Astrocyte (in vitro differentiated cells and primary cell): ENCODE measurements at regions not wholly inside any gene's neighbourhood (a gene's known extent, or its start where the extent isn't known, plus 50 kb on each side); places are given as distances from the start of the nearest gene placed in this dataset.

ENCODE experiments used
- DNase-seq: peaks from one replicate; pipeline ENCODE4 v3.0.0-alpha.2; 2010; ENCODE audit warnings: low read depth
- FAIRE-seq: peaks from 2 replicates; lab custom pipeline; 2011; peaks lifted over from hg19 to GRCh38; lab: Jason Lieb, UNC
- H2AFZ ChIP-seq: 2 replicates; pipeline ENCODE4 v1.6.0; 2012; ENCODE audit warnings: low read depth, low read length, inconsistent platforms
- H3K27ac ChIP-seq: 2 replicates; pipeline ENCODE4 v1.5.1; 2011; ENCODE audit warnings: low read depth, low read length, inconsistent platforms
- H3K27me3 ChIP-seq: 2 replicates; pipeline ENCODE4 v1.6.0; 2011; ENCODE audit warnings: low read length, inconsistent platforms; ENCODE audit not compliant: insufficient read depth
- H3K36me3 ChIP-seq: 2 replicates; pipeline ENCODE4 v1.5.1; 2011; ENCODE audit warnings: low read length, inconsistent platforms; ENCODE audit not compliant: insufficient read depth
- H3K4me1 ChIP-seq: 2 replicates; pipeline ENCODE4 v1.5.1; 2011; ENCODE audit warnings: low read length, inconsistent platforms; ENCODE audit not compliant: insufficient read depth
- H3K4me2 ChIP-seq: 2 replicates; pipeline ENCODE4 v1.6.0; 2012; ENCODE audit warnings: low read length, inconsistent platforms
- H3K4me3 ChIP-seq: 2 replicates; pipeline ENCODE4 v1.5.1; 2011; ENCODE audit warnings: low read depth, mild to moderate bottlenecking, low read length, inconsistent platforms; ENCODE audit not compliant: insufficient read depth
- H3K79me2 ChIP-seq: 2 replicates; pipeline ENCODE4 v1.6.0; 2012; ENCODE audit warnings: mild to moderate bottlenecking, low read length, inconsistent platforms; ENCODE audit not compliant: insufficient read depth
- H3K9ac ChIP-seq: 2 replicates; pipeline ENCODE4 v1.6.0; 2012; ENCODE audit warnings: mild to moderate bottlenecking, low read length, inconsistent platforms
- H3K9me3 ChIP-seq: 2 replicates; pipeline ENCODE4 v1.5.1; 2012; ENCODE audit warnings: low read depth, mild to moderate bottlenecking, low read length, inconsistent platforms; ENCODE audit not compliant: insufficient read depth
- H4K20me1 ChIP-seq: 2 replicates; pipeline ENCODE4 v1.6.0; 2012; ENCODE audit warnings: low read length, inconsistent platforms; ENCODE audit not compliant: insufficient read depth
- H3K27ac Mint-ChIP-seq: one replicate; pipeline ENCODE4 v1.8.0; 2021; ENCODE audit warnings: mild to moderate bottlenecking, mixed read lengths; ENCODE audit not compliant: unreplicated experiment
- H3K27me3 Mint-ChIP-seq: one replicate; pipeline ENCODE4 v1.8.0; 2021; ENCODE audit warnings: low read depth, mixed read lengths; ENCODE audit not compliant: unreplicated experiment
- H3K36me3 Mint-ChIP-seq: one replicate; pipeline ENCODE4 v1.8.0; 2021; ENCODE audit warnings: low read depth, mixed read lengths; ENCODE audit not compliant: unreplicated experiment
- H3K4me1 Mint-ChIP-seq: one replicate; pipeline ENCODE4 v1.8.0; 2021; ENCODE audit warnings: low read depth, mixed read lengths; ENCODE audit not compliant: unreplicated experiment
- H3K4me3 Mint-ChIP-seq: one replicate; pipeline ENCODE4 v1.8.0; 2021; ENCODE audit warnings: mild to moderate bottlenecking, moderate library complexity, mixed read lengths; ENCODE audit not compliant: unreplicated experiment
- H3K9me3 Mint-ChIP-seq: one replicate; pipeline ENCODE4 v1.8.0; 2021; ENCODE audit warnings: mild to moderate bottlenecking, mixed read lengths; ENCODE audit not compliant: unreplicated experiment
- CTCF ChIP-seq: IDR thresholded peaks from 2 replicates; pipeline ENCODE4 v1.5.1; 2011; ENCODE audit warnings: low read depth, mild to moderate bottlenecking, inconsistent platforms, low read length, moderate library complexity; ENCODE audit not compliant: insufficient read depth
- EZH2 ChIP-seq: IDR thresholded peaks from 2 replicates; pipeline ENCODE4 v1.6.1; 2012; ENCODE audit warnings: mild to moderate bottlenecking, low read length, inconsistent platforms; ENCODE audit not compliant: insufficient read depth

DNA sequence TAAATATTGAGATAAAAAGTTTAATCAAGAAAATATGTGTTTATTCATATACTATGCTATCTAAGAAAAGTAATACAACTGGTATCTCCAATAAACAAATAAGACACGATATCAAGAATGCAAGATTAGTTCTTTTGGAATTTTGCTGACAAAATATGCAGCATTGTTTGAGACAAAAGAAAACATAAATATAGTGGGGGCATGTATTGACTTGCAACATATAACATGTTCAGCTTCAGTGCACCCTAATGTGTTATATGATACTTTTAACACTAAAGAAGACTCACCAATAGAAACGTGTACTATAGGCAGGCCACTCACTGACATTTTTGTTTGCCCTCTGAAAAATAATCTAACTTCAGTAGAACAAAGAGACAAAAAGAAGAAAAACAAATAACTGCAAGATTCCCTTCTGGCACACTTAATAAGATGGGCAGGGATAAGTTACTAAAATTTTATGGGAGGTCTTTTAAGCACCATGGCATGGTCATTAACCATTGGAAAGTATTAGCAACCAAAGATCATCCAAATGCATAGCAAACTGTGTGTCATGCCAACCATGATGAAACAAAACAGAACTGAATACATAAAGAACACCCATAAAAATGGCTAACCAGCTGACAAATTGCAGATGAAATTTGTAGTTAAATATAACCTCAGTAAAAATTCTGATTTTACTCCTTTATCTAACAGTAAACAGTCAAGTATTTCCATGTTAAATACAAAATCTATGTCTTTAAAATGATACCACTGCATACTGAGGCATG is 447.9 kb upstream of the FAM241A start:
- Histone ChIP-seq H2AFZ (no peak overlapping the region), H4K20me1 (no peaks in the 10 kb centered on the region), H3K79me2 (no peaks in the 10 kb centered on the region), H3K27me3 (no peaks in the 10 kb centered on the region), H3K4me1 (no peaks in the 10 kb centered on the region), H3K36me3 (no peaks in the 10 kb centered on the region), H3K4me3 (no peak overlapping the region), H3K9ac (no peak overlapping the region), H3K9me3 (no peaks in the 10 kb centered on the region), H3K27ac (no peak overlapping the region), H3K4me2 (no peak overlapping the region)
- H3K27ac Mint-ChIP-seq, result no peak overlapping the region
- H3K27me3 Mint-ChIP-seq, result no peaks in the 10 kb centered on the region
- TF ChIP-seq EZH2, result no peak
- no peak for TF ChIP-seq CTCF
- no peaks in the 10 kb centered on the region for H3K36me3 Mint-ChIP-seq
- no peak for FAIRE-seq
- DNase-seq, result no peak
- H3K9me3 Mint-ChIP-seq, result no peaks in the 10 kb centered on the region
- no peaks in the 10 kb centered on the region for H3K4me1 Mint-ChIP-seq
- no peak overlapping the region for H3K4me3 Mint-ChIP-seq

GRCh38 chr4:111698361-111698760 is 446.9 kb upstream of the FAM241A start:
- FAIRE-seq, result no peak
- Histone ChIP-seq H4K20me1 (no peaks in the 10 kb centered on the region), H3K36me3 (no peaks in the 10 kb centered on the region), H3K9ac (no peak overlapping the region), H2AFZ (no peak overlapping the region), H3K27ac (no peak overlapping the region), H3K4me3 (no peak overlapping the region), H3K9me3 (no peaks in the 10 kb centered on the region), H3K27me3 (no peaks in the 10 kb centered on the region), H3K79me2 (no peaks in the 10 kb centered on the region), H3K4me1 (no peaks in the 10 kb centered on the region), H3K4me2 (no peak overlapping the region)
- Mint-ChIP-seq H3K36me3 (no peaks in the 10 kb centered on the region), H3K9me3 (no peaks in the 10 kb centered on the region), H3K27me3 (no peaks in the 10 kb centered on the region), H3K4me1 (no peaks in the 10 kb centered on the region), H3K27ac (no peak overlapping the region), H3K4me3 (no peak overlapping the region)
- TF ChIP-seq CTCF (no peak), EZH2 (no peak)
- no peak for DNase-seq

DNA sequence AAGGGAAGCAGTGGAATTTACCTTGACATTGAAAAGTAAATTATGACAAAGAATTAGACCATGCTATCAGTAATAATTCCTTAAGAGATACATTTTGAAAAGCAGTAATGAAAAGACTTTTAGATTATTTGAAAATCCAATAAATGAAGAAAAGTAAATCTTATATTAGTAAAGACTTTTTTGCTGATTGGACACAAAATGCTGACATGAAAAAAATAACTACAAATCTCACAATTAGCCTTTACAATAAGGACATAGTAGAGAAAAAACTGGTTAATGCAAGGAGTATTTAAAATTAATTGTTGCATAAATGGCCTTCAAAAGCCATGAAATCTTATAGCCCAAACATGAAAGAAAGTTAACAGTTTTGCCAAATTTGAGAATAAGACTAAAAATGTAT is 446.1 kb upstream of the FAM241A start:
- FAIRE-seq (no peak), DNase-seq (no peak)
- H3K9me3 ChIP-seq, result no peaks in the 10 kb centered on the region
- no peaks in the 10 kb centered on the region for H3K27me3 ChIP-seq
- H3K36me3 Mint-ChIP-seq, result no peaks in the 10 kb centered on the region
- no peaks in the 10 kb centered on the region for H3K79me2 ChIP-seq
- H3K27ac ChIP-seq, result no peak overlapping the region
- H3K9ac ChIP-seq, result no peak overlapping the region
- no peaks in the 10 kb centered on the region for H3K4me1 Mint-ChIP-seq
- no peak for TF ChIP-seq EZH2
- TF ChIP-seq CTCF, result no peak
- no peak overlapping the region for H3K4me2 ChIP-seq
- no peak overlapping the region for H3K27ac Mint-ChIP-seq
- H3K4me3 ChIP-seq, result no peak overlapping the region
- no peaks in the 10 kb centered on the region for H3K4me1 ChIP-seq
- no peak overlapping the region for H3K4me3 Mint-ChIP-seq
- H4K20me1 ChIP-seq, result no peaks in the 10 kb centered on the region
- no peaks in the 10 kb centered on the region for H3K27me3 Mint-ChIP-seq
- H3K9me3 Mint-ChIP-seq, result no peaks in the 10 kb centered on the region
- H3K36me3 ChIP-seq, result no peaks in the 10 kb centered on the region
- no peak overlapping the region for H2AFZ ChIP-seq
